HG02852 (cell line): ENCODE measurements at regions not wholly inside any gene's neighbourhood (a gene's known extent, or its start where the extent isn't known, plus 50 kb on each side); places are given as distances from the start of the nearest gene placed in this dataset.
"Not testable (repeated sequence)": the region's sequence is repeated elsewhere in the genome, so short reads cannot be mapped to it uniquely, and the experiment has no call there.

Experiments used
- ATAC-seq: cut with Tn5 transposase; IDR thresholded peaks from one replicate; pipeline ENCODE4 v1.9.1; 2021; ENCODE audit warnings: mild to moderate bottlenecking, moderate library complexity; ENCODE audit not compliant: unreplicated experiment

DNA sequence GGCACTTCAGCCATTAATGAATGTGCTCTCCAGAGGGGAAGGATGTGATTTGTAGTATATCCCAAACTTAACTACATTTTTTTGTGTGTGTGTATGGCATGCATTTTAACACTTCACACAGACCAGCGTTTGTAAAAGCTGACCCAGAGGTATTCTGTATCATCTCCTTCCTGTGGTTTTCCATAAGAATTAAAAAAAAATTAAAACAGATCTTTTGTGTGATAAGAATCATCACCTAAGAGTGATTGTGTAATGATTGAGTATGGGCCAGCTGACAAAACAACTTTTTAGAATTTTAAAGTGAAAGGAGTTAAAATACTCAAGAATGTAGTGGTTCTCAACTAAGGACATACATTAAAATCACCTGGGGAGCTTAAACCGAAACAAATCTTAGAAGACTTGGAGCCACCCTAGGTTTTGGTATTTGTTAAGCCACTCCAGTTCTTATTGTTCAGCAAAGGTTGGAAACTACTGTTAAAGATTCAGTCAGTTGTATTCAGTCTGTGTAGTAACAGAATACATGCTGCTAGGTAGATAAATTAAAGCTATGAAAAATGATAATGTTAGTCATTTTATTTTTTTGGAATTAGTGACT, 120.1 kb downstream of the HAUS1 start:
- no peak for ATAC-seq

- ATAC-seq: no peak
Measured at GRCh38 chr18:46226461-46226860, 122.3 kb downstream of the HAUS1 start.

DNA sequence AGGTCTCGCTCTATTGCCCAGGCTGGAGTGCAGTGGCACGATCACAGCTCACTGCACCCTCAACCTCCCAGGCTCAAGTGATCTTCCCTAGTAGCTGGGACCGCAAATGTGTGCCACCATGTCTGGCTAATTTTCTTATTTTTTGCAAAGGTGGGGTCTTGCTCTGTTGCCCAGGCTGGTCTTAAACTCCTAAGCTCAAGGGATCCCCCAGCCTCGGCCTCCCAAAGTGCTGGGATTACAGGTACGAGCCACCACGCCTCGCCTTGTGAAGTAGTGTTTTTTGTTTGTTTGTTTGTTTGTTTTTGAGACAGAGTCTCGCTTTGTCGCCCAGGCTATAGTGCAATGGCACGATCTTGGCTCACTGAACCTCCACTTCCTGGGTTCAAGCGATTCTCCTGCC, 125.5 kb downstream of the HAUS1 start:
- ATAC-seq: not testable (repeated sequence)

DNA sequence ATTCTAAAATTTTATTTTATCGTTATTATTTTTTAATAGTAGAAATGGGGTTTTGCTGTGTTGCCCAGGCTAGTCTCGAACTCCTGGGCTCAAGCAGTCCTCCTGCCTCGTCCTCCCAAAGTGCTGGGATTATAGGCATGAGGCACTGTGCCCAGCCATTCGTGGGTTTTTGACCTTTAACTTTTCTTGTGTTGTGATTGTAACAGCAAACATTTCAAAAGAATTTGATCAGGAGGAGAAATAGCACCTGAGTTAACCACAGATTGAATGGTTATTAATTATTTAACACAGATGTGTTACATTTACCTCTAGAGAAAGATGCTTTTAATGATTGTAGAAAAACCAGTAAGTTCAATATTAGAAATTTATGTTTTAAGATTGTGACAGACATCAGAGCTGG, 132.0 kb downstream of the HAUS1 start:
- ATAC-seq: no peak

DNA sequence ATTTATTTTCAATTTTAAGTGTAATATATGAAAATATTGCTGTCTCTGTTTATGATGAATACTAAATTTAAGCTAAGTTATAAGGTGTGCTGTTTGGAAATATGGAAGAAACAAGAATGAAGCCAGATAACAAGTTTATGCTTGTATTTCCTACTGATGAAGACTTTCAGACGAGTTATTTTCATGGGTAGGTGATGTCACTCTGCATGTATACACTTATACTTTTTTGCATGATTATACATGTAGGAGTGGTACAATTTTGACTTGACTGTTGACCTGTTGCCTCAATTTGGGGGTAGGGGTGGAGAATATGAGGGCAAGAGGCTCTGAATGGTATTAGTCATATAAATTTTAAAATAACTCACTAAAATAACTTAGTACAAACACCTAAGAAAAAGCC, 133.7 kb downstream of the HAUS1 start:
- no peak for ATAC-seq

DNA sequence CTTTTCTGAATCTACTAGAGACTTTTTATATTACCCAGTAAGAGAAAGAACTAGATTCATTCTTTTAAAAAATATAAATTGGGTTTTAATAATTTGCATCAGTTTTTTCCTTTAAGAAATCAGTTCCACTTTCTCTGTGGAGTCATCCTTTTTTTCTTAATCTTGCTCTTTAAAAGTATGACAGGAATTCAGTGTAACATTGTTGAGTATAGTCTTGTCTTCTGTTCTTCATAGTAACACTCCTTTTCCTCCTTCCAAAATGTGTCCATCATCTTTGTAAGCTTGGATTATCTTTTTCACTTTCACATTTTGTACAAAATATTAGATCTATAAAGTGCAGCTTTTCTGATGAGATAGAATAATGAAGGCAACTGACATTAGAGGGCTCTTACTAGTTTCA, 135.4 kb downstream of the HAUS1 start:
- no peak for ATAC-seq

DNA sequence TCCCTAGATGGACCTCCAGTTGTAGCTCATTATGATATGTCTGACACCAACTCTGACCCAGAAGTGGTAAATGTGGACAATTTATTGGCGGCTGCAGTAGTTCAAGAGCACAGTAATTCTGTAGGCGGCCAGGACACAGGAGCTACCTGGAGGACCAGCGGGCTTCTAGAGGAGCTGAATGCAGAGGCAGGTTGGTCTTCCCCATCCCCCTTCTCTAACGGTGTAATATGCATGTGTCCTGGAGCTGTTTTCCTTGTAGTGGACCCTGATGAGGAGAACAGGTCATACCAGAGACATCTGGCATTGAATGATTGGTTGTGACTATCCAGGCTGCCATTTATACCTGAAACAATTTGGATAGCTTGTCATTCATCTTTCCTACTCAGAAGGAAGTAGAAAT, 135.8 kb downstream of the HAUS1 start:
- no peak for ATAC-seq

DNA sequence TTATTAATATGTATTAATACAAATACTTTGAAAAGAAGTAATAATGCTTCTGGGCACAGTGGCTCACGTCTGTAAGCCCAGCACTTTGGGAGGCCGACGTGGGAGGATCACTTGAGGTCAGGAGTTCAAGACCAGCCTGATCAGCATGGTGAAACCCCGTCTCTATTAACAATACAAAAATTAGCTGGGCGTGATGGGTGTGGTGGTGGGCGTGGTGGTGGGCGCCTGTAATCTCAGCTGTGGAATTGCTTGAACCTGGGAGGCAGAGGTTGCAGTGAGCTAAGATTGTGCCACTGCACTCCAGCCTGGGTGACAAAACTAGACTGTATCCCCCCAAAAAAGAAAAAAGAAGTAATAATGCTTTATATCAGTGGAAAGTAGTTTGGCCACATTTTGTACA, 137.2 kb downstream of the HAUS1 start:
- ATAC-seq: not testable (repeated sequence)

GRCh38 chr18:46242183-46242582, 138.0 kb downstream of the HAUS1 start:
- no peak for ATAC-seq

- ATAC-seq: no peak
Measured at GRCh38 chr18:46243095-46243494, 138.9 kb downstream of the HAUS1 start.

- no peak for ATAC-seq
Measured at GRCh38 chr18:46243673-46244072, 139.5 kb downstream of the HAUS1 start.

GRCh38 chr18:46246101-46246500, 141.9 kb downstream of the HAUS1 start:
- no peak for ATAC-seq

DNA sequence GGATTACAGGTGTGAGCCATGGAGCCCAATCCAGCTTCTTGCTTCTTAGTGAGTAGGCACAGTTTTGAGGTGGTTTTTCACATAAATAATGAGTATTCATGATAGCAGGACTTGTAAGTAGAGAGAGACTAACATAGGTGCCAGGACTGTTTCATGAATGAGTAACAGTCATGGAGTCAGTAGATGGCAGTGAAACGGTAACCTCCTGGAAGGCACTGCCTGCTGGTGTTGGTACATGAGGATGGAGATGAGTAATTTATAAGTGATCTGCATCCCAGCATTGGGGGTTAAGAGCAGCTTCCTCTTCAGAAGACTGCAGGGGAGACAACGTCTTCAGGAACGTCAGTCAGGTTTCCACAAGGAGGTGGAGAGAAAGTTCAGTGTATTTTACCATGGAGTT, 143.8 kb downstream of the HAUS1 start:
- no peak for ATAC-seq

DNA sequence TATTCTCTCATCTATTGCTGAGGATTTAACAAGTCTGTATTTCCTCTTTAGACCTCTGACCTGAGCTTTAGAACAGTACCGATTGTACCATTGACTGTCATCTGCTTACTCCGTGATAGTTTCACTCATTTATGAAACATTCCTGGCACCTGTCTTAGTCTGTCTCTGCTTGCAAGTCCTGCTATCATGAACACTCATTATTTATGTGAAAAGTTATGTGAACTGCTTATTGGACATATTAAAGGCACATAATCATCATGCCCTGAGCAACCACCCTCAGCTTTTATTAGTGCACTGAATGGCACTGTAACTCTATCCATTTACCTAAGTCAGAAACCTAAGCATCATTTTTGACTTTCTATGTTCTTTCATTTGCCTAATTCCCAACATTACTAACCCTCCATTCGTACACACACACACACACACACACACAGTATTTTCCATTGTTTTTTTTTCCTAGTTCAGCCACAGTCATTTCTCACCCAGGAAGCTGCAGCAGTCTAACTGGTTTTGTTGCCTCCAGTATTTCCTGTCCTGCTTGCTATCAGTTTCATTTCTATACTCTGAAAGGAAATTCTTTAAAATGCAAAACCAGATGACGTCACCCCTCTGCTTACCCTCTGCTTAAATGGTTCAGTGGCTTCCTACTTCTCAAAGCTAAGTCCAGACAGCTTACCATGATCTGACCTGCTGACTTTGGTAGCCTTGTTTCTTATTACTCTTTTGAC, 146.1 kb downstream of the HAUS1 start:
- ATAC-seq: peak; percentile 98

DNA sequence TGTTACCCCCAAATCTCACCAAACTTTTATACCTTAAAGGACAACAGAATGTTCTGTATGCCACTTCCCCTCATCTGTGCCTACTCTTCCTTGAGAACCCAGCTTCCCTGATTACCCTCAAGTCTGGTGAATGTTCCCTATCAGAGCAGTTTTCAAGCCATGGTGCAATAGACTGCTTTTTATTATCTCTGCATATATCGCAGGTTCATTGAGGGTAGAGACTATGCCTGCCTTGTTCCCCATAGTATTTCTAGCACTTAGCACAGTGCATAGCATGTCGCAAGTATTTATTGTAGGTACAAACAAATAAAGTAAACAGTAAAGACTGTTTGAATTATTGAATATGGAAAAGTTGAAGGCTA, 146.6 kb downstream of the HAUS1 start:
- ATAC-seq: peak; percentile 20

DNA sequence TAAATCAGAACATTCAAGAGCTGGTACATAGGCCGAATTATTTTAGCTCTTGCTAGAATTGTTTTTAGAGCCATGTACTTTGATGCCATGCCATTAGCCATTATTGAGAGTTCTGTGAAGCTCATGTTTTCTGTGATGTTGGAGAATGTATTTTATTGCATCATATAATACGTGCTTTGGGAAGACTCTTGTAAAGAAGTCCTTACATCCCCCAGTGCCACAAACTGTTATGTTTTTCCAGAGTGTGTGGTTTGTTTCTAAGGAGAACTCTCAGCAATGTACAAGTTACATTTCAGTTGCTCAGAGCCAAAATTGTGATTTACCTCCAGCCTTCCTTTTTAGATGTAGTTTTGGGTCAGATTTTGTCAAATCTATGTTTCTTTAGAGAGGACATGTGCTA, 148.6 kb downstream of the HAUS1 start:
- ATAC-seq: no peak

DNA sequence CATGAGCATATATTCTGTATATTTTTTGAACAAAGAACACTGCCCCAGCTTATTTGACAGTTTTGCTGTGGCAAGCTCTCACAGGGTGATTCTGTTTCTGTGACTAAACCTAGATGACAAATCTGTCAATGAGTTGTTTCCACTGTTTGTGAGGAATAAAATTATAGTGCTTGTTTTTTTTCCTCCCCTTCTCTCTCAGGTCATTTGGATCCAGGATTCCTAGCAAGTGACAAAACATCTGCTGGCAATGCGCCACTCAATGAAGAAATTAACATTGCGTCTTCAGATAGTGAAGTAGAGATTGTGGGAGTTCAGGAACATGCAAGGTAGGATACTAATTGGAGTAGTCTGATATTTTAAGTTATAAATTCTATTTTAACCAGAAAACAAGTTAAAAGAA, 149.3 kb downstream of the HAUS1 start:
- ATAC-seq: no peak

- no peak for ATAC-seq
Measured at GRCh38 chr18:46256078-46256477, 151.9 kb downstream of the HAUS1 start.

- no peak for ATAC-seq
Measured at GRCh38 chr18:46257366-46257765, 153.2 kb downstream of the HAUS1 start.

GRCh38 chr18:46260016-46260878, 156.1 kb downstream of the HAUS1 start:
- no peak for ATAC-seq

DNA sequence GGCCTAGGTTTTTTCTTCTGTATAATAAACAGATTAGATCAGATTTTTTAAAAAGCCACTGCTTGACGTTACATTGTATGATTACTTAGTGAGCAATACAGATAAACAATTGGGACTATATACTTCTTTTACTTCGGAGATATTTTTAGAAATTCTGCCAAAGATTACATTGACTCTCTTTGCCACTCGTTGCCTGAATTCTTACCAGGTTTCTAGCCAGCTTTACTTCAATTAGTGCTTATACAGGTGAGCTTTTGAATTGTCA, 156.6 kb downstream of the HAUS1 start:
- ATAC-seq: no peak

- no peak for ATAC-seq
Measured at GRCh38 chr18:46261799-46262198, 157.6 kb downstream of the HAUS1 start.
